ENCODE measurements at regions not wholly inside any gene's neighbourhood (a gene's known extent, or its start where the extent isn't known, plus 50 kb on each side); places are given as distances from the start of the nearest gene placed in this dataset.

- H3K27ac ChIP-seq: no peak overlapping the region
- H3K4me3 ChIP-seq: no peak overlapping the region
- DNase-seq (no peak), ATAC-seq (no peak)
- TF ChIP-seq, protein P1, sequence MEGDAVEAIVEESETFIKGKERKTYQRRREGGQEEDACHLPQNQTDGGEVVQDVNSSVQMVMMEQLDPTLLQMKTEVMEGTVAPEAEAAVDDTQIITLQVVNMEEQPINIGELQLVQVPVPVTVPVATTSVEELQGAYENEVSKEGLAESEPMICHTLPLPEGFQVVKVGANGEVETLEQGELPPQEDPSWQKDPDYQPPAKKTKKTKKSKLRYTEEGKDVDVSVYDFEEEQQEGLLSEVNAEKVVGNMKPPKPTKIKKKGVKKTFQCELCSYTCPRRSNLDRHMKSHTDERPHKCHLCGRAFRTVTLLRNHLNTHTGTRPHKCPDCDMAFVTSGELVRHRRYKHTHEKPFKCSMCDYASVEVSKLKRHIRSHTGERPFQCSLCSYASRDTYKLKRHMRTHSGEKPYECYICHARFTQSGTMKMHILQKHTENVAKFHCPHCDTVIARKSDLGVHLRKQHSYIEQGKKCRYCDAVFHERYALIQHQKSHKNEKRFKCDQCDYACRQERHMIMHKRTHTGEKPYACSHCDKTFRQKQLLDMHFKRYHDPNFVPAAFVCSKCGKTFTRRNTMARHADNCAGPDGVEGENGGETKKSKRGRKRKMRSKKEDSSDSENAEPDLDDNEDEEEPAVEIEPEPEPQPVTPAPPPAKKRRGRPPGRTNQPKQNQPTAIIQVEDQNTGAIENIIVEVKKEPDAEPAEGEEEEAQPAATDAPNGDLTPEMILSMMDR (IDR thresholded peaks at IDR 0.05): no peak
- no peaks in the 10 kb centered on the region for H3K4me1 ChIP-seq
- H3K27me3 ChIP-seq (ENCODE audit: insufficient read depth in 3 of 3, low read length in 2 of 3): no peaks in the 10 kb centered on the region
- H3K36me3 ChIP-seq (ENCODE audit: insufficient read depth in 1 of 2, low read depth in 1 of 2): no peaks in the 10 kb centered on the region
- intact Hi-C loops (cut with DNase I): no loop called here
- H3K9me3 ChIP-seq: no peaks in the 10 kb centered on the region
- 89 to 94% (median 91%) methylated on average over 2 of the region's 2 CpGs for WGBS, 3 donors
Observed at GRCh38 chr1:87872189-87872588, 543.5 kb downstream of the LMO4 start.

DNA sequence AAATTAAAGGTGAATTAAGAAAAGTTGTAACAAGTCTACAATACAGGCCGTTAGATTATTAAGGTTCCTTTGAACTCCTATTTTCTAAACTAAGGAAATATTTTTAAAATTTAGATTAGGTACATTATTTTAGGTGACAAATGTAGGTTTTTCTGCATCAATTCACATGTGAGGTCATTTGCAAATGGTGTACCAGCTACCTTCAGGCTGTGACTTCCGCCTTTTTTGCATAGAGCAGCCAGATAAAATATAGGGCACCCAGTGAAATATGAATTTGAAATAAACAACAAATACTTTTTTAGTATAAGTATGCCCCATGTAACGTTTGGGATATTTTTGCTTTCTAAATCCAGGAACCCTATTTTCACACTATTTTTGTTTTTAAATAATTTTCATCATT lies 544.0 kb downstream of the LMO4 start:
- TF ChIP-seq, protein P1 (IDR thresholded peaks at IDR 0.05): no peak
- DNase-seq: no peak
- WGBS, 3 donors: 89 to 91% (median 89%) methylated on average over 3 of the region's 3 CpGs
- no peak overlapping the region for H3K4me3 ChIP-seq
- H3K4me1 ChIP-seq: no peaks in the 10 kb centered on the region
- H3K36me3 ChIP-seq (ENCODE audit: insufficient read depth in 1 of 2, low read depth in 1 of 2): no peaks in the 10 kb centered on the region
- no peaks in the 10 kb centered on the region for H3K9me3 ChIP-seq
- intact Hi-C loops (cut with DNase I): no loop called here
- no peak for ATAC-seq
- no peaks in the 10 kb centered on the region for H3K27me3 ChIP-seq (ENCODE audit: insufficient read depth in 3 of 3, low read length in 2 of 3)
- no peak overlapping the region for H3K27ac ChIP-seq

DNA sequence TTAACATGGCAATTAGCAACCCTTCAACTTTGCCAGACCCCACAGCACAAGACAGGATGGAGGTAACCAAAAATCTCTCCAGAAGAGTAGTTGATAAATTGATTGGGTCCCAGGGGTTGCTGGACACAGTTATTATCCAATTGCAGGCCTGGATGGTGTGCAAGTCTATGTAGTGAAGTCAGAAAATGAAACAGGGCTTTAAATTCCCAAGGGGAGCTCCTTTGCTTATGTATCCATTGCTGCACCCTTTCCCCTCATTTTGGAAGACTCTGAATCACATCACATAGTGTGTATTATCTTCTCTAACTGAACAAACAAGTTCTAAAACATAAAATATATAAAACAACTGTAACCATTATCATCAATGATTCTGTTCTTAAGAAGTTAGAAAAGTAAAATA lies 550.2 kb downstream of the LMO4 start:
- Histone ChIP-seq H3K9me3 (no peaks in the 10 kb centered on the region), H3K27ac (no peak overlapping the region), H3K4me1 (no peaks in the 10 kb centered on the region), H3K36me3 (ENCODE audit: insufficient read depth in 1 of 2, low read depth in 1 of 2) (no peaks in the 10 kb centered on the region), H3K4me3 (no peak overlapping the region), H3K27me3 (ENCODE audit: insufficient read depth in 3 of 3, low read length in 2 of 3) (no peaks in the 10 kb centered on the region)
- DNase-seq (no peak), ATAC-seq (no peak)
- intact Hi-C loops (cut with DNase I): no loop called here
- TF ChIP-seq, protein P1 (IDR thresholded peaks at IDR 0.05): no peak

DNA sequence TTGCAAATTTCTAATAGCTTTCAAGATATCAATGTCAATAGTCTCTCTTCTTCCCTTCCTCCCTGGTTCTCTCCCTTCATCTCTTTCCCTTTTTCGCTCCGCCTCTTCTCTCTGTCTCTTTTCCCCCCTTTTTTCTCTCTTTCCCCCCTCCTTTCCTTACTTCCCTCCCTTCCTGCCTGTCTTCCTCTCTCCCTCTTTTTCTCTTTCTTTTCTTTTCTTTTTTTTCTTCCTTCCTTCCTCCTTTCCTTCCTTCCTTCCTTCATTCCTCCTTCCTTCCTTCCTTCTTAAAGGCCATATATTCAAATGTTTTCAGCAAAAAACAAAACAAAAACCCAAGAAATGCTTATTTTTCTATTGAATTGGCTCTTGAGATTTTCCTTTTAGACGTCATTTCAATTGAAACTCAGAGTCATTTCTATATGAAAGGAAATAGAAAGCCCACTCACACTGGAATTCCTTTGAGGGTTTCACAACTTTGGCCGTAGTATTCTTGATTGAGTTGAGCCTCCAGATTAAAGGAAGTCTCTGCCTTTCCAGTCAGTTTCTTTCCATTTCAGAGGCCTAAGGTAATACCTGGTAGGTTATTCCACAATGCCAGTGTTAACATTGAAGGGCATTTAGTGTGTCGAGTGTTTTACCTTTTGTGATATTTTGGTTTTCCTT lies 551.5 kb downstream of the LMO4 start:
- intact Hi-C loops (cut with DNase I): no loop called here
- ATAC-seq: no peak
- Histone ChIP-seq H3K27me3 (ENCODE audit: insufficient read depth in 3 of 3, low read length in 2 of 3) (no peaks in the 10 kb centered on the region), H3K27ac (no peak overlapping the region), H3K9me3 (no peaks in the 10 kb centered on the region), H3K4me1 (no peaks in the 10 kb centered on the region), H3K4me3 (no peak overlapping the region), H3K36me3 (ENCODE audit: insufficient read depth in 1 of 2, low read depth in 1 of 2) (no peaks in the 10 kb centered on the region)
- TF ChIP-seq, protein P1 (IDR thresholded peaks at IDR 0.05): no peak
- 74 to 80% (median 78%) methylated on average over 5 of the region's 5 CpGs for WGBS, 3 donors
- no peak for DNase-seq

- H3K36me3 ChIP-seq (ENCODE audit: insufficient read depth in 1 of 2, low read depth in 1 of 2): no peaks in the 10 kb centered on the region
- H3K4me1 ChIP-seq: no peaks in the 10 kb centered on the region
- 57 to 72% (median 64%) methylated on average over 3 of the region's 3 CpGs for WGBS, 3 donors
- TF ChIP-seq, protein P1 (IDR thresholded peaks at IDR 0.05): no peak
- no peaks in the 10 kb centered on the region for H3K27me3 ChIP-seq (ENCODE audit: insufficient read depth in 3 of 3, low read length in 2 of 3)
- no peak overlapping the region for H3K4me3 ChIP-seq
- H3K9me3 ChIP-seq: no peaks in the 10 kb centered on the region
- no peak overlapping the region for H3K27ac ChIP-seq
- DNase-seq (no peak), ATAC-seq (no peak)
- intact Hi-C loops (cut with DNase I): no loop called here
Observed at GRCh38 chr1:87880764-87881163, 552.1 kb downstream of the LMO4 start.
